Right ventricle myocardium superior (tissue), 1 donor: ENCODE measurements at regions not wholly inside any gene's neighbourhood (a gene's known extent, or its start where the extent isn't known, plus 50 kb on each side); places are given as distances from the start of the nearest gene placed in this dataset.
A peak's percentile ranks its signal among the peaks of the same experiment; 100 is the strongest.
"Not testable (repeated sequence)": the region's sequence is repeated elsewhere in the genome, so short reads cannot be mapped to it uniquely, and the experiment has no call there.

Experiments used
- ATAC-seq: fragments of 200-7000 bp; cut with Tn5 transposase; one replicate; pipeline ENCODE4 v1.9.1; 2020; ENCODE audit warnings: mild to moderate bottlenecking; ENCODE audit not compliant: poor library complexity
- DNase-seq: peaks from one replicate; pipeline ENCODE4 v3.0.0-alpha.2; 2020
- intact Hi-C: fragments of 100-400 bp; cut with DNase I; formaldehyde crosslinking; loops from one replicate; pipeline ENCODE4 v1.11.2; 2022
- donor health status: DM: no; HTN: yes; CAD: no; lungs with severe emphysema.

DNA sequence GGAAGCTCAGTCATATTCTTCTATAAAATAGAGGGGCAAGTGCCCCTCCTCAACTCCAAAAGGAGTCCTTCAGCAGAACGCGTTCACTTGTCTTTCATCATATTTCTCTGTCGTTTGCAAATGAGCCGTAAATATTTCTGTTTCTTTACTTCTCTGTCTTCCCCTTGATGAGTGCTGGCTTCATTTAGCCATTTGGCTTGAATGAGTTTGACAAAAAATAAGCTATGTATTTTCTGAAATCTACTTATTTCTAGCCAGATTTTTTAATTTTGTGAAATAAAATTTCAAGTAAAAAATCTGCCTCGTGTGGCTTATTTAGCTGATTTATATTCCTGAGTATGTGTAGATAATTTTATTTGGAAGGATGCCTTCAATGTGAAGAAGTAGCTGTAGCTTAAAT lies 170.8 kb upstream of the DGKB start:
- ATAC-seq (no peak), DNase-seq (no peak)
- intact Hi-C loops = no loop called here

GRCh38 chr7:15068324-15068723 lies 165.8 kb upstream of the DGKB start:
- DNase-seq = no peak
- intact Hi-C loops = no loop called here
- no peak for ATAC-seq

DNA sequence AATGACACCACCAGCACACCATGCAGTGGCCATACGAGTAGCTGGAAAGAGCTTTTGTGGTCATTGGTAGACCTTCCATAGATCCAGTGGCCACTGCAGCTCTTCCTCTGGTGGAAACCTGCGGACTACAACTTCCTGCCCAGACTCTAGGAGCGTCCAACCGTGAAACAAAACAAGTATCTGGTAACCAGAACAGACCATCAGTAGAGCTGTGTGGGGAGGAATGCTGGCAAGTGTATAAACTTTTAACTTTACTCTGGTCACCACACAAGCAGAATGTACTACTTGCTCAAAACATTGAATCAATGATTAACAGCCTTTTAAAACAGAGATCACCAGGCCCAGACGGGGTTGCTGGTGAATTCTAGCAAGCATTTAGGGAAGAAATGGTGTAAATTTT lies 154.7 kb upstream of the DGKB start:
- intact Hi-C loops = no loop called here
- no peak for ATAC-seq
- no peak for DNase-seq

DNA sequence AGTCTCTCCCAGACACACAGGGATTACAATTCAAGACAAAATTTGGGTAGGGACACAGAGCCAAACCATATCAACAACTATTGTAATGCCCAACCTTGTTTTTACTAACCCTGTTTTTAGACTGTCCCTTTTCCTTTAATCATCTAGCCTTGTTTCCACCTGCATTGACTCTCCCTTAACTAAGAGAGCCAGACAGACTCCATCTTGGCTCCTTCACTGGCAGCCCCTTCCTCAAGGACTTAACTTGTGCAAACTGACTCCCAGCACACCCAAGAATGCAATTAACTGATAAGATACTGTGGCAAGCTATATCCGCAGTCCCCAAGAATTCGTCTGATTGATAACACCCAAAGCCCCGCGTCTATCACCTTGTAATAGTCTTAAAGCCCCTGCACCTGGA lies 151.8 kb upstream of the DGKB start:
- ATAC-seq, intact Hi-C loops, DNase-seq: not testable (repeated sequence)

GRCh38 chr7:15049157-15049556 lies 146.6 kb upstream of the DGKB start:
- DNase-seq (no peak), ATAC-seq (no peak)
- intact Hi-C loops = no loop called here

DNA sequence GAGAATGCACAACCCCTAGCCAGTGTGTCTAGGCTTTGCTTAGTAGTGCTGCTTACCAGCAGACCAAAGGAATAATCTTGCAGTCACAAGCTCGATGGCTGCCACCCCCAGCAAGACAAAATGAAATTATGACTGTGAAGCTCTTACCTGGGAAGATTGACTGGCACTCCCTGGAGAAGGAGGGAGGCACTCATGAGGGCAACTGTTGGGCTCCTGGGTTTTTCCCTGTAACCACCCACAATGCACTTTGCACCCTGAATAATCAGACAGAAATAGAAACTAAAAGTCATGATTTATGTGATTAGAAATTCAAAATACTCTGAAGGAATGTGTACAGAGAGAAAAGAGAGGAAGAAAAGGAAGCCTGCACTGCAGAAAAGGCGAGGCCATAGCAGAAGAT lies 144.3 kb upstream of the DGKB start:
- intact Hi-C loops = no loop called here
- no peak for ATAC-seq
- DNase-seq = no peak

DNA sequence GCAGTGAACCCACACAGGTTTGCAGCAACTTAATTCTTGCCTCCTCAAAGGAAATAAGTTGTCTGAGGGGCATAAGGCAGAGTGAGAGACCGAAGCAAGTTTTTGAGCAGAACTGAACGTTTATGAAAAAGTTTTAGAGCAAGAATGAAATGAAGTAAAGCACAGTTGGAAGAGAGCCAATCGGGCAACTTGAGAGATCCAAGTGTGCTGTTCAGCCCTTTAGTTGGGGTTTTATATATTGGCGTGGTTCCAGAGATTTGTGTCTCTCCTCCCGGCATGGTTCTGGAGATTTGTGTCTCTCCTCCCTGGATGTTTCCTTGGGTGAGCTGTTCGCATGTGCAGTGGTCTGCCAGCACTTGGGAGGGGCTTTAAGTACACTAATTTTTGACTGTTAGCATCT lies 141.4 kb upstream of the DGKB start:
- intact Hi-C loops = no loop called here

DNA sequence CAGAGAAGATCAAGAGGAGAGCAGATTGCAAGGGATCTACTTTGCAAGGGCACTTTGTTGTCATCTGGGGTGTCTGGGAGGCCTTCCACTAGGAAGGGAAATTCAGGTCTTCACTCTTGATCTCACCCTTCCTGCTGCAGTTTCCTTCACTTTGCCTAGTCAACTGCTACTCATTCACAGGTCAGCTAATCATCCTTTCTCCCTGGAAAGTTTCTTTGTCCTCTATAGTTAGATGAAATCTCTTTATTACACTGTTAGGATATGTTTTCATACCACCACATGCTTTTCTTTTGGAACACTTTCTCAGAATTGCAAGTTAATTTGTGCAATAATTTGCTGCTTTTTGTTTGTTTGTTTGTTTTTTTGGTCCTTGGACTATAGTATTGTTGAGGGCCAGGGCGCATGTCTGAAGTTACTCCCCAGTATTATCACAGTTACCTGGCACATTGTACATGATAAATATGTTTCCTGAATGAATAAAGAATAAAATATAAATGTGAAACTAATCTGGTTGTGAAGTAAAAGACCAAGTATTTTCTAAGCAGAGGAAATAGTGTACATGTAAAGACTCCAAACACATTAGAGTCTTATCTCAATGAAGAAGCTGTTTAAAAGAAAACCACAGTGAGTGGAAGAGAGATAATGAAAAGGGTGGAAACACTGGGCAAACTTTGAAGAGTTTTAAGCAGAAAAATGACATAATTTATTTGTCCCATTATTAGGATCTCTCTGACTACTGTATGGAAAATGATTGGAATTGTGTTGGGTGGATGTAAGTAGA lies 139.9 kb upstream of the DGKB start:
- DNase-seq (no peak), ATAC-seq (no peak)
- intact Hi-C loops = no loop called here

More for the DNA sequence above, 141.4 kb upstream of the DGKB start:
- DNase-seq = no peak
- ATAC-seq = no peak

DNA sequence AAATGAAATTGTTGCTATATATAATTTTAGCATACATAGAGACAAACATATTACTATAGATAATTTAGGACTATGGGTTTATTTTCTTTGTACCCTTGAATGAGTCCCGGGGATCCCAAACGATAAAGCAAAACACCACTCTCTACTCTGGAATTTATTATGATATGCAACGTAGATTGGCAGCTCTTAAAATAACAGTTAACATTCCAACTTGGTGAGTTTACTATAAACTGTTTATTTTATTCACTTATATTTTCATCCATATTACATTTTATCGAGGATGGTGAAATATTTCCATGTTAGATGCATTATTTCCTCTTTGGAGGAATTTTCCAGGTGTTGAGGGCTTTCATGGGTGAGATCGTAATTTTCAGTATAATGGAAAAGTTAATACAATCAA lies 138.7 kb upstream of the DGKB start:
- ATAC-seq = no peak
- no peak for DNase-seq
- intact Hi-C loops = no loop called here

- DNase-seq = no peak
- intact Hi-C loops = no loop called here
- no peak for ATAC-seq
Observed at GRCh38 chr7:15035814-15036213, 133.3 kb upstream of the DGKB start.

GRCh38 chr7:15033039-15033438 lies 130.5 kb upstream of the DGKB start:
- ATAC-seq (no peak), DNase-seq (no peak)
- intact Hi-C loops = no loop called here

DNA sequence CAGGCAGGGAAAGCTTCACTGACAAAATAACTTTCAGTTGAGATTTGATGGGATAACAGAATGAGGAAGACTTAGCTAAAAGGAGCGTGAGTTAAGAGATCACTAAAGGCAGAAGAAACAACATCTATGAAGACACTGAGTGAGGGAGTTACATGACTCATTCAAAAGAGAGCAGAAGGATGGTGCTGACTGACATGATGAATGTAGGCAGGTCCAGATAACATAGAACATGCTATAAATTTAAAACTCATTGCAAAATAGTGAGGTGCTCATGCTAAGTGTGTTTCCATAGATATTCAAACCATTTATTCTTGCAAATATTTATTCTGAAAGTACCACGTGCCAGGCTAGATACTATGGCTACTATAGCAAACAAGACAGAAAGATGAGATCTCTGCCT lies 116.4 kb upstream of the DGKB start:
- intact Hi-C loops = loop anchor here (5.0 to 10.0 kb wide), 2 partner anchors 194 to 302 kb away; no protein-coding TSS in a partner anchor
- DNase-seq = no peak
- no peak for ATAC-seq

- ATAC-seq = no peak
- no peak for DNase-seq
- intact Hi-C loops = loop anchor here (5.0 to 10.0 kb wide), 2 partner anchors 192 to 299 kb away; no protein-coding TSS in a partner anchor
Observed at GRCh38 chr7:15016766-15017165, 114.2 kb upstream of the DGKB start.

DNA sequence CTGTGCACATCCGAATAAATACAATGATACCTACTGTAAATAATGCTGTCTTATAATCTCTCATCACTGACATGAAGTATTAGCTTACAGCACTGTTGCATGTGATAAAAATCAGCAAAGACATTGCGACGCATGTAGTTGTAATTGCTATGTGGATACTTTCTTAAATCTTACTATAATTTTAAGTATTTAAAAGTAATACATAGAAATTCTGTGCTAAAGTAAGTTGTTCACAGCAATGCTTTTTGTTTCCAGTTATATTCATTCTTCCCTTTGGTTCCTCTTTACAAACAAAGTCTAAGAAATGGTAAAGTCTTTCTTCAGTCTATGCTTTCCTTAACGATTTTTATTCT lies 113.7 kb upstream of the DGKB start:
- intact Hi-C loops = loop anchor here (5.0 to 10.0 kb wide), 2 partner anchors 191 to 299 kb away; no protein-coding TSS in a partner anchor
- ATAC-seq (no peak), DNase-seq (no peak)

GRCh38 chr7:15015545-15016314 lies 113.2 kb upstream of the DGKB start:
- intact Hi-C loops = loop anchor here (5.0 to 10.0 kb wide), 2 partner anchors 191 to 298 kb away; no protein-coding TSS in a partner anchor
- DNase-seq = no peak
- peak; percentile 97 for ATAC-seq

GRCh38 chr7:15012135-15012534 lies 109.6 kb upstream of the DGKB start:
- ATAC-seq = peak; percentile 50
- intact Hi-C loops = loop anchor here (10.0 kb wide), 1 partner anchor 187 kb away; no protein-coding TSS in a partner anchor
- DNase-seq = no peak

DNA sequence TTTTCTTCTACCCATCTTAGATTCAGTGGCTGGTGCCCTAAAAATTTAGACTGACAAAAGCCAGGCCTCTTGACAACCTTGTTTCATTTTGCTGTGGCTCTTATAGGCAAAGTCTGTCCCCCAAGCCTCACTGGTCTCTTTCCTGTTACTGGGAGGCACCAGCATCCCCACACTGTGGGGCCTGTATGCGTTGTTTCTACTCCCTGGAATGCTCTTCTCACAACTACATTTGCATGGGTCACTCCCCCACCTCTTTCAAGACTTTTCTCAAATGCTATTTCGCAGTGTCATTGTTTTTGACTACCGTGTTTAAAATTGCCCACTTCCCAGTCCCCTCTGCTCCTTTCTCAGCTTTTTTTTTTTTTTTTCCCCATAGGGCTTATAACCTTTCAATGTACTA lies 108.7 kb upstream of the DGKB start:
- DNase-seq (no peak), ATAC-seq (no peak)
- intact Hi-C loops = loop anchor here (10.0 kb wide), 1 partner anchor 186 kb away; no protein-coding TSS in a partner anchor

DNA sequence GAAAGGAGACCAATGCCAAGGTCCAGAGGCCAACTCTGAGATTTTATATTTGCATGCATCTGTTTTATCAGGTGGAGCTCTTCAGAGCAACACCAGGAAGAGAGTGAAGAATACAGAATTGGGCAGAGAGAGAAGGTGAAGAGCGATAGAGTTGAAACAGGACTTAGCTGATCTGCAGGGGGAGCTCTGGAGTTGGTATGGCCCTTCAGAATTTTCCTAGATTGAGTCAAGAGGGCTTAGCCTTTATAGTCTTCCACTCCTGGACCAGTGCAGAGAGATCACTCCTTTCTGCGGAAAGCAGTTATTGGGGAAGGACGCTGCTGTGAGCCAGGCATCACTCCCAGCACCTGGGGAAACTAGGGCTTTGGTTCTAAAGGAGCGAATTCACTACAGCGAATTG lies 105.0 kb upstream of the DGKB start:
- intact Hi-C loops = no loop called here

DNA sequence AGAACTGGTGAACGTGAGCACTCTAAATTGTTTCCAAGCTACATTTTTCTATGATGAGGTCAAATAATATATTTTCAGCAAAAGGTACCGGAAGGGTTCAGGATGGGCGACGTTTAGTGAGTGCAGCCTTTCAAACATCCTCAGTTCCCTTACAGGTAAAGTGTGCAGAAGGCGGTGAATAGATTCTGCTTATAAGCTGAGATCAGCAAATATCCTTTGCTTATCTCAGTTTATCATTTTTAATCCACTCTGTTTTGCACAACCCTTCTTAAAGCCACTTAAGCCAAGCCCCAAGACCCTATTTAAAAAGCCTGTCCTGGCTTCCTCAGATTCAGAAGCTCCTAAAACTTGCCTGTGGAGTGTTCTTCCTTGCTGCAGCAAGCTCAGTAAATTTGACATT lies 103.1 kb upstream of the DGKB start:
- intact Hi-C loops = no loop called here
- ATAC-seq (no peak), DNase-seq (no peak)

More for the DNA sequence above, 105.0 kb upstream of the DGKB start:
- ATAC-seq (no peak), DNase-seq (no peak)

DNA sequence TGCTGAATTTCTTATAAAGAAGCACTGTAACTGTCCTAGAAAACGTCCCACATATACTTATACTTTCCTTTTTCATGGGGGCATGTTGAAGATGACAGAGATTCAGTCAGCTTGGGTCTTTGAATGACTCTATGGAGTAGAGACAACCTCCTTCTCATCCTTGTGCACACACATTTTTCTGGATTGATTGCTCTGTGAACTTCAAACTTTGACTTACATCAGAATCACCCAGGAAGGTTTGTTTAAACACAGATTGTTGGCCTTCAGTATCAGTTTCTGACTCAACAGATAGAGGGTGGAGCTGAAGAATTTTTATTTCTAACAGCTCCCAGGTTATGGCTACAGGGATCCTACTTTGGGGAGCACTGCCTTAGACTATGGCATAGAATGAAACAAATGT lies 97.6 kb upstream of the DGKB start:
- intact Hi-C loops = no loop called here
- ATAC-seq = no peak
- DNase-seq = no peak
